Osteocyte (in vitro differentiated cells): ENCODE measurements at regions not wholly inside any gene's neighbourhood (a gene's known extent, or its start where the extent isn't known, plus 50 kb on each side); places are given as distances from the start of the nearest gene placed in this dataset.

Experiments
- DNase-seq: peaks from one replicate; pipeline ENCODE4 v3.0.0; 2021; ENCODE audit warnings: mixed read lengths; ENCODE audit not compliant: unreplicated experiment; ENCODE audit errors: extremely low spot score
- H3K27ac Mint-ChIP-seq: one replicate; pipeline ENCODE4 v1.8.0; 2021; ENCODE audit warnings: mild to moderate bottlenecking, mixed read lengths; ENCODE audit not compliant: unreplicated experiment
- H3K27me3 Mint-ChIP-seq: one replicate; pipeline ENCODE4 v1.8.0; 2021; ENCODE audit warnings: mixed read lengths; ENCODE audit not compliant: unreplicated experiment
- H3K36me3 Mint-ChIP-seq: one replicate; pipeline ENCODE4 v1.8.0; 2021; ENCODE audit warnings: mixed read lengths; ENCODE audit not compliant: unreplicated experiment
- H3K4me1 Mint-ChIP-seq: one replicate; pipeline ENCODE4 v1.8.0; 2021; ENCODE audit warnings: mixed read lengths; ENCODE audit not compliant: unreplicated experiment
- H3K4me3 Mint-ChIP-seq: one replicate; pipeline ENCODE4 v1.8.0; 2021; ENCODE audit warnings: mild to moderate bottlenecking, moderate library complexity, mixed read lengths; ENCODE audit not compliant: unreplicated experiment
- H3K9me3 Mint-ChIP-seq: one replicate; pipeline ENCODE4 v1.8.0; 2021; ENCODE audit warnings: mixed read lengths; ENCODE audit not compliant: unreplicated experiment
- CTCF ChIP-seq: fragments of 200-600 bp; sonication (generic); IDR thresholded peaks from 2 replicates; pipeline ENCODE4 v1.5.0; 2021; ENCODE audit warnings: antibody characterized with exemption, mild to moderate bottlenecking, moderate library complexity

- Mint-ChIP-seq H3K36me3 (no peaks in the 10 kb centered on the region), H3K27ac (no peak overlapping the region), H3K4me1 (no peaks in the 10 kb centered on the region), H3K4me3 (no peak overlapping the region), H3K9me3 (peaks cover 12% of the 10 kb centered on the region), H3K27me3 (no peaks in the 10 kb centered on the region)
- no peak for DNase-seq
- TF ChIP-seq CTCF: no peak
Observed at GRCh38 chr18:4639628-4640310, 184.7 kb upstream of the DLGAP1 start.

- no peak for DNase-seq
- Mint-ChIP-seq H3K9me3 (peaks cover 15% of the 10 kb centered on the region), H3K4me3 (no peak overlapping the region), H3K4me1 (no peaks in the 10 kb centered on the region), H3K27me3 (no peaks in the 10 kb centered on the region), H3K36me3 (no peaks in the 10 kb centered on the region), H3K27ac (no peak overlapping the region)
- TF ChIP-seq CTCF: no peak
Observed at GRCh38 chr18:4638680-4639079, 183.6 kb upstream of the DLGAP1 start.

- H3K36me3 Mint-ChIP-seq: no peaks in the 10 kb centered on the region
- no peaks in the 10 kb centered on the region for H3K27me3 Mint-ChIP-seq
Observed at GRCh38 chr18:4637876-4638275, 182.8 kb upstream of the DLGAP1 start.

GRCh38 chr18:4636967-4637366, 181.9 kb upstream of the DLGAP1 start:
- TF ChIP-seq CTCF: no peak
- DNase-seq: no peak
- Mint-ChIP-seq H3K27me3 (no peaks in the 10 kb centered on the region), H3K4me1 (no peaks in the 10 kb centered on the region), H3K36me3 (no peaks in the 10 kb centered on the region), H3K9me3 (peaks cover 23% of the 10 kb centered on the region), H3K4me3 (no peak overlapping the region), H3K27ac (no peak overlapping the region)

More at GRCh38 chr18:4637876-4638275, 182.8 kb upstream of the DLGAP1 start:
- DNase-seq: no peak
- peaks cover 19% of the 10 kb centered on the region for H3K9me3 Mint-ChIP-seq
- H3K27ac Mint-ChIP-seq: no peak overlapping the region
- TF ChIP-seq CTCF: no peak
- H3K4me3 Mint-ChIP-seq: no peak overlapping the region
- no peaks in the 10 kb centered on the region for H3K4me1 Mint-ChIP-seq

- Mint-ChIP-seq H3K4me3 (no peak overlapping the region), H3K27me3 (no peaks in the 10 kb centered on the region), H3K36me3 (no peaks in the 10 kb centered on the region), H3K4me1 (no peaks in the 10 kb centered on the region), H3K9me3 (peaks cover 21% of the 10 kb centered on the region), H3K27ac (no peak overlapping the region)
- no peak for TF ChIP-seq CTCF
- no peak for DNase-seq
Observed at GRCh38 chr18:4631239-4631638, 176.1 kb upstream of the DLGAP1 start.
